ENCODE measurements at regions not wholly inside any gene's neighbourhood (a gene's known extent, or its start where the extent isn't known, plus 50 kb on each side); places are given as distances from the start of the nearest gene placed in this dataset.

DNA sequence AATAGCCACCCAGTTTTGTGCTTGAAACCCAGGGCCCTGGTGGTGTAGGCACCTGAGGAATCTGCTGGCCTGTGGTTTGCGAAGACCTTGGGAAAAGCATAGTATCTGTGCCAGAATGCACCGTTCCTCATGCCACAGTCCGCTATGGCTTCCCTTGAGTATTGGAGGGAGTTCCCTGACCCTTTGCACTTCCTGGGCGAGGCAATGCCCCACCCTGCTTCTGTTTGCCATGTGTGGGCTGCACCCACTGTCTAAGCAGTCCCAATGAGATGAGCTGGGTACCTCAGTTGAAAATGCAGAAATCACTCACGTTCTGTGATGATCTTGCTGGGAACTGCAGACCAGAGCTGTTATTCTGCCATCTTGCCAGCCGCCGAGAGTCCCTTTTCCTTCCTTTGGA lies 483.5 kb downstream of the AGTPBP1 start:
- DNase-seq (ENCODE audit: low read depth), result no peak
- TF ChIP-seq, protein P1, sequence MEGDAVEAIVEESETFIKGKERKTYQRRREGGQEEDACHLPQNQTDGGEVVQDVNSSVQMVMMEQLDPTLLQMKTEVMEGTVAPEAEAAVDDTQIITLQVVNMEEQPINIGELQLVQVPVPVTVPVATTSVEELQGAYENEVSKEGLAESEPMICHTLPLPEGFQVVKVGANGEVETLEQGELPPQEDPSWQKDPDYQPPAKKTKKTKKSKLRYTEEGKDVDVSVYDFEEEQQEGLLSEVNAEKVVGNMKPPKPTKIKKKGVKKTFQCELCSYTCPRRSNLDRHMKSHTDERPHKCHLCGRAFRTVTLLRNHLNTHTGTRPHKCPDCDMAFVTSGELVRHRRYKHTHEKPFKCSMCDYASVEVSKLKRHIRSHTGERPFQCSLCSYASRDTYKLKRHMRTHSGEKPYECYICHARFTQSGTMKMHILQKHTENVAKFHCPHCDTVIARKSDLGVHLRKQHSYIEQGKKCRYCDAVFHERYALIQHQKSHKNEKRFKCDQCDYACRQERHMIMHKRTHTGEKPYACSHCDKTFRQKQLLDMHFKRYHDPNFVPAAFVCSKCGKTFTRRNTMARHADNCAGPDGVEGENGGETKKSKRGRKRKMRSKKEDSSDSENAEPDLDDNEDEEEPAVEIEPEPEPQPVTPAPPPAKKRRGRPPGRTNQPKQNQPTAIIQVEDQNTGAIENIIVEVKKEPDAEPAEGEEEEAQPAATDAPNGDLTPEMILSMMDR (IDR thresholded peaks at IDR 0.05; ENCODE audit: control insufficient read depth, extremely low read depth, insufficient read depth), result no peak
- H3K4me3 ChIP-seq (ENCODE audit: low read depth, low read length), result no peak overlapping the region

DNA sequence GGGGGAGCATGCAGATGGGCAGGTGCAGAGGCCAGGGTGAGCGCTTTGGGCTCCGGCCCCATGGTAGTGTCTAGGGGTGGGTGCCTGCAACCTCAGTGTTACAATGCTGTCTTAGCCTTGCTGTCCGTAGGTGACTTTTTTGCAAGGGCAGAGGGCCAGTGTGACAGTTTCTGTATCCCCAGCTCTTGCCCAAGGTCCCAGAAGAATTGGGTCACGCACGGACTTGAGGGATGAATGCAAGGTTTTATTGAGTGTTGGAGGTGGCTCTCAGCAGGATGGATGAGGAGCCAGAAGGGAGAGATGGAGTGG lies 492.5 kb downstream of the AGTPBP1 start:
- no peak for DNase-seq (ENCODE audit: low read depth)
- TF ChIP-seq, protein P1 (IDR thresholded peaks at IDR 0.05; ENCODE audit: control insufficient read depth, extremely low read depth, insufficient read depth), result no peak
- no peak overlapping the region for H3K4me3 ChIP-seq (ENCODE audit: low read depth, low read length)

DNA sequence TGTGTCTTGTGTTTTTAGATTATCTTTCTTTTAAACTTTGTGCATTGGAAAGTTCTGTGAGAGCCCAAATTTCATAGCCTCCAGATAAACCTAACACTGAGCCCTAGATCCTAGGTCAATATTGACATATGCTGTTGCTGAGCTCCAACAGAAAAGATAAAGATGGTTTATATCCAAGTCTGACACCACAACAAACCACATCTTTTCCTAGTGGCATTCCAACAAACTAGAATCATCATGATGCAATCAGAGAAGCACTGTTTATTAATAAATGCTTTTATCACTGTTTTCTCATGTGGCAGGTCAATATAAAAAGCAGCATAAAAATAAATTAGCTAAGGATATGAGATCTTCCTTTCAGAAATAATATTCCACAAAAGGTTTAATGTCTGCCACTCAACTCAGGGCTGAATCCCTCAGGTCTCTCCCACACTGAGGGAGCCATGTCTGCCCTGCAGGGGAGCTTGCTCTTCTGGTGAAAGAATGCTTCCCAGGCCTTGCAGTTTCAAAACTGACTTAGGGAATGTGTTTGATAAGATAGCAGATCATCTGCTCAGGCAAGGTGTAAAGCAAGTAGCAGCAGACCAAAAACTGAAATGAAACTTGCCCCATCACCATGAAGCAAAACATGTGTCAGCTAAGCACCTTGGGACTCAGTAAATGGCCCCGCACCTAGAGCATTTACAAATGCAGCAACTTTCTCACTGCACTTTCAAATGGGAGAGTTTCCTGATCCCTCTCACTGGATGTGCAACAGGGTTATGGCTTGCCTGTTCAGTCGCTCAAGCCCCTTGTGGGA lies 493.0 kb downstream of the AGTPBP1 start:
- TF ChIP-seq, protein P1 (IDR thresholded peaks at IDR 0.05; ENCODE audit: control insufficient read depth, extremely low read depth, insufficient read depth), result no peak

DNA sequence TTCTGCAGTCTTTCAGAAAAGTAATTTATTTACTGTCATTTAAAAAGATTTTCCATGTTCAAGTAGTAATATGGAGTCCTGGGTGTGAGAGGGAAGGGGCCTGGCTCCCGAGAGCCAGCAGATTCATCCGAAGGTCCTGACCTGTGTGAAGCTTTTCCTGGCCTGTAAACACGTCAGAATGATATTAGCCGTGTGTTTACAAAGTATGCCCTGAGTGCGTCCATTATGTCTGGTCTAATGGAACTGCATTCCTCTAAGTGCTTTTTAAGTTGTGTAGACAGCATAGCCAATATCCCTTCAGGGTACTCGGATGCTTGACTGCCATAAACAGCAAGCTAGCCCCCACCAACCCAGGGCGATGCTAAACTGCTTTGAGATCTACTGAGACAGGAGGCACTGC lies 495.2 kb downstream of the AGTPBP1 start:
- no peak for DNase-seq (ENCODE audit: low read depth)
- no peak overlapping the region for H3K4me3 ChIP-seq (ENCODE audit: low read depth, low read length)
- TF ChIP-seq, protein P1 (IDR thresholded peaks at IDR 0.05; ENCODE audit: control insufficient read depth, extremely low read depth, insufficient read depth), result no peak

More for the DNA sequence above, 493.0 kb downstream of the AGTPBP1 start:
- no peak overlapping the region for H3K4me3 ChIP-seq (ENCODE audit: low read depth, low read length)
- DNase-seq (ENCODE audit: low read depth), result peak; percentile 82

DNA sequence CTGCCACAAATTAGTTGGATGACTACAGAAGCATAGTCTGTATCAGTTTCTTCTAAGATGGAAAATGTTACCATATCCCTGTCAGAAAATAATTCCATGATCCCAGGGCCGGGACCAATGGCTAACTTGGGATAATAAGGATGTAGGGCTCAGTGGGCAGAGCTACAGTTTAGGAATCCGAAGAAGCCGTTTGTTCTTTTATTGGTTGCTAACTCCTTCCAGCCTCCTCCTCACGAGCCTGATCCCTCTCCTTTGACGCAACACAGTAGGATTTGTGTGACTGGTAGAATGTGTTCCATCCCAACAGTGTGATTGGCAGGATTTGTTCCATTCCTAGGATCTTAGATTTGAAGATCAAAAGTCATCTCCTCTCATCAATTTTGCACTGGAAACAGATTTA lies 496.9 kb downstream of the AGTPBP1 start:
- no peak overlapping the region for H3K4me3 ChIP-seq (ENCODE audit: low read depth, low read length)
- TF ChIP-seq, protein P1 (IDR thresholded peaks at IDR 0.05; ENCODE audit: control insufficient read depth, extremely low read depth, insufficient read depth), result no peak
- no peak for DNase-seq (ENCODE audit: low read depth)

DNA sequence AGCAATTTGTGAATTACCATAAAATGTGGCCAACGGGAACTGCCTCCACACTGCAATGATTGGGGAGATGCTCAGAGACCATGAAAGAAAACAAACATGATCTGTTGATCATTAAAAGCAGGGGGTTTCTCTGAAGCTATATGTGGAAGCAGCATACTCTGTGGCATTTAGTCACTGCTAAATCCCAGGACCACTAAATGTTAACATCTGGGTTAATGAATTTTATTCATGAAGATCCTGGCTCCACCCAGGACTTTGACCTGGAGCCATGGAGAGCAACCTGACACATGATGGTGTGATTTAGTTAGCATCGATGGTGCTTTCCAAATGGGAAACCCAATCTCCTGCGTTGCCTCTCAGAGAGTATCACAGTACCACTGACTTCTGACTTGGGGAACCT lies 497.8 kb downstream of the AGTPBP1 start:
- H3K4me3 ChIP-seq (ENCODE audit: low read depth, low read length), result no peak overlapping the region
- TF ChIP-seq, protein P1 (IDR thresholded peaks at IDR 0.05; ENCODE audit: control insufficient read depth, extremely low read depth, insufficient read depth), result no peak
- no peak for DNase-seq (ENCODE audit: low read depth)

DNA sequence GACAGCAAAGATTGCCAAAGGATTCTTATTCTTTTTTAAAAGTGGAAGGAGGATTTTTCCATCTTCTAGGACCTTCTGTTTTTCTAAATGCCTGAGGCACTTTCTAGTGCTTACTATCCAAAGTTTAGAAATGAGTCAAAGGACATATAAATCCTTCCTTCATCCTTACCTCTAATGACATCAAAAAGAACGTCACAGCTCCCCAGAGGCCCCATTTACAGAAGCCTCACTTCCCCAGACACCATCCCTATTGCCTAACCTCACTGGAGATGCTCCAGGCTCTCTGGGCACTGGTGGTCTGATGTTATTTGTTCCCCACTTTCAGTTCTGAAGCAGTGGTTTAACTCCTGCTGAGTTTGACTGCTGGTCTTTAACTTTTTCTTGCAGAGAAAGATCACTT lies 504.3 kb downstream of the AGTPBP1 start:
- TF ChIP-seq, protein P1 (IDR thresholded peaks at IDR 0.05; ENCODE audit: control insufficient read depth, extremely low read depth, insufficient read depth), result no peak
- DNase-seq (ENCODE audit: low read depth), result no peak
- no peak overlapping the region for H3K4me3 ChIP-seq (ENCODE audit: low read depth, low read length)

All from LNCaP clone FGC (cell line).